ENCODE measurements at regions not wholly inside any gene's neighbourhood (a gene's known extent, or its start where the extent isn't known, plus 50 kb on each side); places are given as distances from the start of the nearest gene placed in this dataset.

GRCh38 chr5:135120951-135121350 lies 86.9 kb upstream of the PITX1 start:
- Histone ChIP-seq H3K18ac (ENCODE audit: low read length) (peak overlapping the region; percentile 55), H3K4me3 (ENCODE audit: low read length in 2 of 2) (no peak overlapping the region), H3K79me1 (ENCODE audit: low read depth, low read length) (no peaks in the 10 kb centered on the region), H3K9ac (ENCODE audit: low read depth, low read length, poor library complexity) (no peak overlapping the region), H3K36me3 (replicated peaks in 1 of 2; ENCODE audit: control insufficient read depth in 2 of 2, insufficient read depth in 2 of 2, low read length in 2 of 2) (no peaks in the 10 kb centered on the region), H2BK120ac (ENCODE audit: low read depth, low read length) (no peak overlapping the region), H3K4ac (ENCODE audit: low read length) (no peak overlapping the region), H2AK5ac (ENCODE audit: low read depth, low read length) (peak overlapping the region; percentile 65), H3K4me1 (ENCODE audit: control insufficient read depth in 2 of 2, insufficient read depth in 1 of 2, low read depth in 1 of 2, low read length in 2 of 2) (peaks cover 0 to 8% of the 10 kb centered on the region in 2 donors), H3K27me3 (ENCODE audit: control insufficient read depth in 3 of 3, insufficient read depth in 3 of 3, low read depth in 1 of 3, low read length in 3 of 3) (peaks cover 0 to 16% (median 0%) of the 10 kb centered on the region in 3 experiments), H3K4me2 (ENCODE audit: insufficient read depth, low read length, poor library complexity, severe bottlenecking) (no peak overlapping the region), H4K91ac (ENCODE audit: low read depth, low read length, poor library complexity) (no peak overlapping the region), H4K8ac (ENCODE audit: low read depth, low read length) (no peak overlapping the region), H3K9me3 (replicated peaks in 1 of 2; ENCODE audit: control insufficient read depth in 2 of 2, insufficient read depth in 1 of 2, low read depth in 1 of 2, low read length in 2 of 2) (no peaks in the 10 kb centered on the region), H3K27ac (replicated peaks; ENCODE audit: low read length) (no peak overlapping the region), H2BK12ac (ENCODE audit: low read length) (no peak overlapping the region), H2BK15ac (ENCODE audit: low read length) (no peak overlapping the region), H3K14ac (ENCODE audit: low read length) (no peak overlapping the region), H3K23ac (ENCODE audit: low read depth, low read length, poor library complexity) (no peak overlapping the region), H2BK5ac (ENCODE audit: low read length) (no peak overlapping the region), H2AFZ (ENCODE audit: low read length) (no peak overlapping the region)
- DNase-seq (ENCODE audit: low spot score): peak; percentile 14
- WGBS, 2 donors (ENCODE audit: extremely low coverage in 2 of 2, insufficient read length in 2 of 2, insufficient replicate concordance in 1 of 2): no CpG with 5 or more reads among the region's 8 CpGs

- no peak overlapping the region for H3K4ac ChIP-seq (ENCODE audit: low read length)
- H3K4me3 ChIP-seq (ENCODE audit: low read length in 2 of 2): no peak overlapping the region
- H3K27ac ChIP-seq (replicated peaks; ENCODE audit: low read length): no peak overlapping the region
- no peaks in the 10 kb centered on the region for H3K36me3 ChIP-seq (replicated peaks in 1 of 2; ENCODE audit: control insufficient read depth in 2 of 2, insufficient read depth in 2 of 2, low read length in 2 of 2)
- H2BK5ac ChIP-seq (ENCODE audit: low read length): no peak overlapping the region
- no peak overlapping the region for H2BK15ac ChIP-seq (ENCODE audit: low read length)
- no peaks in the 10 kb centered on the region for H3K9me3 ChIP-seq (replicated peaks in 1 of 2; ENCODE audit: control insufficient read depth in 2 of 2, insufficient read depth in 1 of 2, low read depth in 1 of 2, low read length in 2 of 2)
- H2BK12ac ChIP-seq (ENCODE audit: low read length): no peak overlapping the region
- H3K14ac ChIP-seq (ENCODE audit: low read length): no peak overlapping the region
- no peak overlapping the region for H4K8ac ChIP-seq (ENCODE audit: low read depth, low read length)
- H2AFZ ChIP-seq (ENCODE audit: low read length): no peak overlapping the region
- no peak for DNase-seq (ENCODE audit: low spot score)
- no CpG with 5 or more reads among the region's 6 CpGs for WGBS, 2 donors (ENCODE audit: extremely low coverage in 2 of 2, insufficient read length in 2 of 2, insufficient replicate concordance in 1 of 2)
- H3K27me3 ChIP-seq (ENCODE audit: control insufficient read depth in 3 of 3, insufficient read depth in 3 of 3, low read depth in 1 of 3, low read length in 3 of 3): peaks cover 0 to 16% (median 0%) of the 10 kb centered on the region in 3 experiments
- no peak overlapping the region for H2AK5ac ChIP-seq (ENCODE audit: low read depth, low read length)
- H3K4me1 ChIP-seq (ENCODE audit: control insufficient read depth in 2 of 2, insufficient read depth in 1 of 2, low read depth in 1 of 2, low read length in 2 of 2): peaks cover 0 to 7% of the 10 kb centered on the region in 2 donors
- H3K4me2 ChIP-seq (ENCODE audit: insufficient read depth, low read length, poor library complexity, severe bottlenecking): no peak overlapping the region
- no peak overlapping the region for H3K9ac ChIP-seq (ENCODE audit: low read depth, low read length, poor library complexity)
- H3K79me1 ChIP-seq (ENCODE audit: low read depth, low read length): no peaks in the 10 kb centered on the region
- H4K91ac ChIP-seq (ENCODE audit: low read depth, low read length, poor library complexity): no peak overlapping the region
- no peak overlapping the region for H3K23ac ChIP-seq (ENCODE audit: low read depth, low read length, poor library complexity)
- no peak overlapping the region for H3K18ac ChIP-seq (ENCODE audit: low read length)
- no peak overlapping the region for H2BK120ac ChIP-seq (ENCODE audit: low read depth, low read length)
Observed at GRCh38 chr5:135119481-135119880, 85.5 kb upstream of the PITX1 start.

GRCh38 chr5:135117590-135117989 lies 83.6 kb upstream of the PITX1 start:
- no CpG with 5 or more reads among the region's 5 CpGs for WGBS, 2 donors (ENCODE audit: extremely low coverage in 2 of 2, insufficient read length in 2 of 2, insufficient replicate concordance in 1 of 2)
- H3K4me3 ChIP-seq (ENCODE audit: low read length in 2 of 2): no peak overlapping the region
- no peak overlapping the region for H4K8ac ChIP-seq (ENCODE audit: low read depth, low read length)
- H3K4me2 ChIP-seq (ENCODE audit: insufficient read depth, low read length, poor library complexity, severe bottlenecking): no peak overlapping the region
- no peak overlapping the region for H4K91ac ChIP-seq (ENCODE audit: low read depth, low read length, poor library complexity)
- no peak overlapping the region for H2AFZ ChIP-seq (ENCODE audit: low read length)
- H2BK120ac ChIP-seq (ENCODE audit: low read depth, low read length): no peak overlapping the region
- DNase-seq (ENCODE audit: low spot score): no peak
- no peak overlapping the region for H3K9ac ChIP-seq (ENCODE audit: low read depth, low read length, poor library complexity)
- no peaks in the 10 kb centered on the region for H3K79me1 ChIP-seq (ENCODE audit: low read depth, low read length)
- no peak overlapping the region for H3K4ac ChIP-seq (ENCODE audit: low read length)
- H3K23ac ChIP-seq (ENCODE audit: low read depth, low read length, poor library complexity): no peak overlapping the region
- H3K9me3 ChIP-seq (replicated peaks in 1 of 2; ENCODE audit: control insufficient read depth in 2 of 2, insufficient read depth in 1 of 2, low read depth in 1 of 2, low read length in 2 of 2): no peaks in the 10 kb centered on the region
- peak overlapping the region; percentile 17 for H3K18ac ChIP-seq (ENCODE audit: low read length)
- H2BK12ac ChIP-seq (ENCODE audit: low read length): no peak overlapping the region
- H2BK15ac ChIP-seq (ENCODE audit: low read length): no peak overlapping the region
- no peak overlapping the region for H3K27ac ChIP-seq (replicated peaks; ENCODE audit: low read length)
- H2BK5ac ChIP-seq (ENCODE audit: low read length): no peak overlapping the region
- no peak overlapping the region for H2AK5ac ChIP-seq (ENCODE audit: low read depth, low read length)
- H3K14ac ChIP-seq (ENCODE audit: low read length): no peak overlapping the region
- H3K4me1 ChIP-seq (ENCODE audit: control insufficient read depth in 2 of 2, insufficient read depth in 1 of 2, low read depth in 1 of 2, low read length in 2 of 2): peaks cover 0 to under 1% of the 10 kb centered on the region in 2 donors
- H3K27me3 ChIP-seq (ENCODE audit: control insufficient read depth in 3 of 3, insufficient read depth in 3 of 3, low read depth in 1 of 3, low read length in 3 of 3): peaks cover 0 to 16% (median 0%) of the 10 kb centered on the region in 3 experiments
- no peaks in the 10 kb centered on the region for H3K36me3 ChIP-seq (replicated peaks in 1 of 2; ENCODE audit: control insufficient read depth in 2 of 2, insufficient read depth in 2 of 2, low read length in 2 of 2)

GRCh38 chr5:135116160-135116561 lies 82.1 kb upstream of the PITX1 start:
- Histone ChIP-seq H3K4me2 (ENCODE audit: insufficient read depth, low read length, poor library complexity, severe bottlenecking) (no peak overlapping the region), H2BK15ac (ENCODE audit: low read length) (no peak overlapping the region), H3K4me1 (ENCODE audit: control insufficient read depth in 2 of 2, insufficient read depth in 1 of 2, low read depth in 1 of 2, low read length in 2 of 2) (peaks cover 0 to 8% of the 10 kb centered on the region in 2 donors), H4K91ac (ENCODE audit: low read depth, low read length, poor library complexity) (no peak overlapping the region), H2AK5ac (ENCODE audit: low read depth, low read length) (no peak overlapping the region), H3K9ac (ENCODE audit: low read depth, low read length, poor library complexity) (no peak overlapping the region), H3K36me3 (replicated peaks in 1 of 2; ENCODE audit: control insufficient read depth in 2 of 2, insufficient read depth in 2 of 2, low read length in 2 of 2) (no peaks in the 10 kb centered on the region), H3K27me3 (ENCODE audit: control insufficient read depth in 3 of 3, insufficient read depth in 3 of 3, low read depth in 1 of 3, low read length in 3 of 3) (peaks cover 0 to 23% (median 0%) of the 10 kb centered on the region in 3 experiments), H3K27ac (replicated peaks; ENCODE audit: low read length) (no peak overlapping the region), H3K14ac (ENCODE audit: low read length) (no peak overlapping the region), H2BK12ac (ENCODE audit: low read length) (no peak overlapping the region), H3K79me1 (ENCODE audit: low read depth, low read length) (no peaks in the 10 kb centered on the region), H4K8ac (ENCODE audit: low read depth, low read length) (no peak overlapping the region), H3K18ac (ENCODE audit: low read length) (no peak overlapping the region), H2AFZ (ENCODE audit: low read length) (no peak overlapping the region), H3K4ac (ENCODE audit: low read length) (no peak overlapping the region), H2BK120ac (ENCODE audit: low read depth, low read length) (no peak overlapping the region), H3K9me3 (replicated peaks in 1 of 2; ENCODE audit: control insufficient read depth in 2 of 2, insufficient read depth in 1 of 2, low read depth in 1 of 2, low read length in 2 of 2) (no peaks in the 10 kb centered on the region), H2BK5ac (ENCODE audit: low read length) (no peak overlapping the region), H3K4me3 (ENCODE audit: low read length in 2 of 2) (no peak overlapping the region), H3K23ac (ENCODE audit: low read depth, low read length, poor library complexity) (no peak overlapping the region)
- WGBS, 2 donors (ENCODE audit: extremely low coverage in 2 of 2, insufficient read length in 2 of 2, insufficient replicate concordance in 1 of 2): no CpG with 5 or more reads among the region's 6 CpGs
- no peak for DNase-seq (ENCODE audit: low spot score)

Measured in neuronal stem cell (in vitro differentiated cells).